ENCODE measurements at regions not wholly inside any gene's neighbourhood (a gene's known extent, or its start where the extent isn't known, plus 50 kb on each side); places are given as distances from the start of the nearest gene placed in this dataset.
A peak's percentile ranks its signal among the peaks of the same experiment; 100 is the strongest.

DNA sequence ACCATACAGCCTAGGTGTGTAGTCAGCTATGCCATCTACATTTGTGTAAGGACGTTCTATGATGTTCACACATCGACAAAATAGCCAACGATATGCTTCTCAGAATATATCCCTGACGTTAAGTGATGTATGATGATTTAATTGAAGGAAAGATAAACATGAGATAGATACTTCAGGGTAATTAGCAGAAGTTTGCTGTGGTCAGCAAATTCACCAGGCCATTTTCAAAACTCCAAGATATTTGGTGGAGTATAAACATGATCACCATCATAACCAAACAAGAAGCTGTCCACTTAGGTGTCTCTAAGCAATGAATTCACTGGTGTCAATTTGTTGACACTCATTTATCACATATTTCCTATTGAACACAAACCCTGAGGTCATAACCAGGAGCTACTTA, 885.6 kb upstream of the NR2F2 start (continued):
- TF ChIP-seq MAFK (IDR thresholded peaks at IDR 0.05; ENCODE audit: low read depth, low read length) (0 out of 2 replicates have a peak, but pooled peaks have one; percentile 12), SRF (IDR thresholded peaks at IDR 0.05; ENCODE audit: low read depth, low read length) (no peak), PHF8 (conservative IDR thresholded peaks at IDR 0.05; ENCODE audit: low read depth, low read length) (no peak), RBBP5 (IDR thresholded peaks at IDR 0.05; ENCODE audit: borderline replicate concordance, low read depth, low read length) (no peak), POLR2AphosphoS5 (IDR thresholded peaks at IDR 0.05; ENCODE audit: low read depth, low read length) (no peak)

Measured in H1 (cell line).